ENCODE measurements at regions not wholly inside any gene's neighbourhood (a gene's known extent, or its start where the extent isn't known, plus 50 kb on each side); places are given as distances from the start of the nearest gene placed in this dataset.

GRCh38 chrX:38999099-38999498 is 197.8 kb downstream of the MID1IP1 start:
- TF ChIP-seq POLR2A (IDR thresholded peaks at IDR 0.05) (no peak), CTCF (IDR thresholded peaks at IDR 0.05) (no peak)

Measured in body of pancreas (tissue), 4 donors.